ENCODE measurements at regions not wholly inside any gene's neighbourhood (a gene's known extent, or its start where the extent isn't known, plus 50 kb on each side); places are given as distances from the start of the nearest gene placed in this dataset.

DNA sequence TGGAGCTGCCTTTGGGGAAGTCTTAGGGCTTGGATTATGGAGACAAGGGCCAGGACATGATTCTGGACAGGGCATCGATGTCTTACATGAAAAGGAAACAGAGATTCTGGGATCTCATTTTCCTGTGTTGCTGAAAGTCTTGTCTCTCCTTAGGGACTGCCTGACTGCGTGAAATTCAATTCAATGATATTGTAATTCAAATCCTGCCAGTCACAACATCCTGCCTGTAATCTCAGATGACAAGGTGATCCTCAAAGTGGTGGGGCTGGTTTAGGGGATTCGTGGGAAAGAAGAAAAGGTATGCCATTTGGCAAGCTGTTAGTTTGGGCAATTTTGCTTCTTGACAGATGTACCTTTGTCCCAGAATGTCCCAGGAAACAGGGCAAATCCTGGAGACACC lies 129.1 kb downstream of the KBTBD8 start:
- Histone ChIP-seq H3K9ac (ENCODE audit: low read depth in 1 of 2, low read length in 2 of 2) (no peak overlapping the region), H3K4me1 (ENCODE audit: control insufficient read depth in 4 of 4, insufficient read depth in 4 of 4, low read length in 3 of 4) (no peaks in the 10 kb centered on the region), H3K36me3 (ENCODE audit: control insufficient read depth in 4 of 4, insufficient read depth in 3 of 4, low read depth in 1 of 4, low read length in 3 of 4) (no peaks in the 10 kb centered on the region), H3K4me3 (ENCODE audit: low read depth in 1 of 3, low read length in 3 of 3) (no peak overlapping the region), H3K27me3 (ENCODE audit: control insufficient read depth in 4 of 4, insufficient read depth in 4 of 4, low read length in 3 of 4) (no peaks in the 10 kb centered on the region), H3K27ac (ENCODE audit: low read depth in 1 of 2, low read length in 2 of 2) (no peak overlapping the region), H3K9me3 (ENCODE audit: control insufficient read depth in 4 of 4, low read length in 3 of 4) (peaks cover 0 to 6% (median 4%) of the 10 kb centered on the region in 4 donors)
- WGBS, result 66% methylated on average over 3 of the region's 3 CpGs
- TF ChIP-seq NR2F2 (IDR thresholded peaks at IDR 0.05) (no peak), FOXA1 (IDR thresholded peaks at IDR 0.05) (no peak), JUND (IDR thresholded peaks at IDR 0.05) (no peak), EGR1 (IDR thresholded peaks at IDR 0.05; ENCODE audit: low read depth in 2 of 2) (no peak), HNF4G (IDR thresholded peaks at IDR 0.05) (no peak), YY1 (IDR thresholded peaks at IDR 0.05) (no peak), GABPA (IDR thresholded peaks at IDR 0.05 in 1 of 2, conservative IDR thresholded peaks at IDR 0.05 in 1 of 2) (no peak), FOXA2 (IDR thresholded peaks at IDR 0.05) (no peak)
- TF ChIP-seq, protein P1, sequence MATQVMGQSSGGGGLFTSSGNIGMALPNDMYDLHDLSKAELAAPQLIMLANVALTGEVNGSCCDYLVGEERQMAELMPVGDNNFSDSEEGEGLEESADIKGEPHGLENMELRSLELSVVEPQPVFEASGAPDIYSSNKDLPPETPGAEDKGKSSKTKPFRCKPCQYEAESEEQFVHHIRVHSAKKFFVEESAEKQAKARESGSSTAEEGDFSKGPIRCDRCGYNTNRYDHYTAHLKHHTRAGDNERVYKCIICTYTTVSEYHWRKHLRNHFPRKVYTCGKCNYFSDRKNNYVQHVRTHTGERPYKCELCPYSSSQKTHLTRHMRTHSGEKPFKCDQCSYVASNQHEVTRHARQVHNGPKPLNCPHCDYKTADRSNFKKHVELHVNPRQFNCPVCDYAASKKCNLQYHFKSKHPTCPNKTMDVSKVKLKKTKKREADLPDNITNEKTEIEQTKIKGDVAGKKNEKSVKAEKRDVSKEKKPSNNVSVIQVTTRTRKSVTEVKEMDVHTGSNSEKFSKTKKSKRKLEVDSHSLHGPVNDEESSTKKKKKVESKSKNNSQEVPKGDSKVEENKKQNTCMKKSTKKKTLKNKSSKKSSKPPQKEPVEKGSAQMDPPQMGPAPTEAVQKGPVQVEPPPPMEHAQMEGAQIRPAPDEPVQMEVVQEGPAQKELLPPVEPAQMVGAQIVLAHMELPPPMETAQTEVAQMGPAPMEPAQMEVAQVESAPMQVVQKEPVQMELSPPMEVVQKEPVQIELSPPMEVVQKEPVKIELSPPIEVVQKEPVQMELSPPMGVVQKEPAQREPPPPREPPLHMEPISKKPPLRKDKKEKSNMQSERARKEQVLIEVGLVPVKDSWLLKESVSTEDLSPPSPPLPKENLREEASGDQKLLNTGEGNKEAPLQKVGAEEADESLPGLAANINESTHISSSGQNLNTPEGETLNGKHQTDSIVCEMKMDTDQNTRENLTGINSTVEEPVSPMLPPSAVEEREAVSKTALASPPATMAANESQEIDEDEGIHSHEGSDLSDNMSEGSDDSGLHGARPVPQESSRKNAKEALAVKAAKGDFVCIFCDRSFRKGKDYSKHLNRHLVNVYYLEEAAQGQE (IDR thresholded peaks at IDR 0.05), result no peak
- TF ChIP-seq, protein P2, sequence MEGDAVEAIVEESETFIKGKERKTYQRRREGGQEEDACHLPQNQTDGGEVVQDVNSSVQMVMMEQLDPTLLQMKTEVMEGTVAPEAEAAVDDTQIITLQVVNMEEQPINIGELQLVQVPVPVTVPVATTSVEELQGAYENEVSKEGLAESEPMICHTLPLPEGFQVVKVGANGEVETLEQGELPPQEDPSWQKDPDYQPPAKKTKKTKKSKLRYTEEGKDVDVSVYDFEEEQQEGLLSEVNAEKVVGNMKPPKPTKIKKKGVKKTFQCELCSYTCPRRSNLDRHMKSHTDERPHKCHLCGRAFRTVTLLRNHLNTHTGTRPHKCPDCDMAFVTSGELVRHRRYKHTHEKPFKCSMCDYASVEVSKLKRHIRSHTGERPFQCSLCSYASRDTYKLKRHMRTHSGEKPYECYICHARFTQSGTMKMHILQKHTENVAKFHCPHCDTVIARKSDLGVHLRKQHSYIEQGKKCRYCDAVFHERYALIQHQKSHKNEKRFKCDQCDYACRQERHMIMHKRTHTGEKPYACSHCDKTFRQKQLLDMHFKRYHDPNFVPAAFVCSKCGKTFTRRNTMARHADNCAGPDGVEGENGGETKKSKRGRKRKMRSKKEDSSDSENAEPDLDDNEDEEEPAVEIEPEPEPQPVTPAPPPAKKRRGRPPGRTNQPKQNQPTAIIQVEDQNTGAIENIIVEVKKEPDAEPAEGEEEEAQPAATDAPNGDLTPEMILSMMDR (IDR thresholded peaks at IDR 0.05; ENCODE audit: low read depth, low read length, missing input control), result no peak
- TF ChIP-seq, protein P3, sequence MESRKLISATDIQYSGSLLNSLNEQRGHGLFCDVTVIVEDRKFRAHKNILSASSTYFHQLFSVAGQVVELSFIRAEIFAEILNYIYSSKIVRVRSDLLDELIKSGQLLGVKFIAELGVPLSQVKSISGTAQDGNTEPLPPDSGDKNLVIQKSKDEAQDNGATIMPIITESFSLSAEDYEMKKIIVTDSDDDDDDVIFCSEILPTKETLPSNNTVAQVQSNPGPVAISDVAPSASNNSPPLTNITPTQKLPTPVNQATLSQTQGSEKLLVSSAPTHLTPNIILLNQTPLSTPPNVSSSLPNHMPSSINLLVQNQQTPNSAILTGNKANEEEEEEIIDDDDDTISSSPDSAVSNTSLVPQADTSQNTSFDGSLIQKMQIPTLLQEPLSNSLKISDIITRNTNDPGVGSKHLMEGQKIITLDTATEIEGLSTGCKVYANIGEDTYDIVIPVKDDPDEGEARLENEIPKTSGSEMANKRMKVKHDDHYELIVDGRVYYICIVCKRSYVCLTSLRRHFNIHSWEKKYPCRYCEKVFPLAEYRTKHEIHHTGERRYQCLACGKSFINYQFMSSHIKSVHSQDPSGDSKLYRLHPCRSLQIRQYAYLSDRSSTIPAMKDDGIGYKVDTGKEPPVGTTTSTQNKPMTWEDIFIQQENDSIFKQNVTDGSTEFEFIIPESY (IDR thresholded peaks at IDR 0.05), result no peak
- no peak for DNase-seq (ENCODE audit: low spot score)

DNA sequence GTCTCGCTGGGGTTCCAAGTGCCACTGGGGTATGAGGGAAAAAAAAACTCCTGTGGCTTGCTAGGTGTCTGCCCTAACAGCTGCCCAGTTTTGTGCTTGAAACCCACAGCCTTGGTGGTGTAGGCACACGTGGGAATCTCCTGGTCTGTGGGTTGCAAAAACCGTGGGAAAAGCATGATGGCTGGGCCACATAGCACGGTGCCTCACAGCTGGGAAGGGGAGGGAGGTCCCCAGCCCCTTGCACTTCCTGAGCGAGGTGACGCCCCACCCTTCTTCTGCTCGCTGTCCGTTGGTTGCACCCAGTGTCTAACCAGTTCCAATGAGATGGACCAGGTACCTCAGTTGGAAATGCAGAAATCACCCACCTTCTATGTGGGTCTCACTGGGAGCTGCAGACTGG lies 144.3 kb downstream of the KBTBD8 start:
- no peaks in the 10 kb centered on the region for H3K36me3 ChIP-seq (ENCODE audit: control insufficient read depth in 4 of 4, insufficient read depth in 3 of 4, low read depth in 1 of 4, low read length in 3 of 4)
- H3K4me1 ChIP-seq (ENCODE audit: control insufficient read depth in 4 of 4, insufficient read depth in 4 of 4, low read length in 3 of 4), result no peaks in the 10 kb centered on the region
- H3K9me3 ChIP-seq (ENCODE audit: control insufficient read depth in 4 of 4, low read length in 3 of 4), result peaks cover 0 to 2% (median 0%) of the 10 kb centered on the region in 4 donors
- H3K27me3 ChIP-seq (ENCODE audit: control insufficient read depth in 4 of 4, insufficient read depth in 4 of 4, low read length in 3 of 4), result no peaks in the 10 kb centered on the region
- no peak overlapping the region for H3K9ac ChIP-seq (ENCODE audit: low read depth in 1 of 2, low read length in 2 of 2)
- 79% methylated on average over 8 of the region's 8 CpGs for WGBS
- H3K27ac ChIP-seq (ENCODE audit: low read depth in 1 of 2, low read length in 2 of 2), result no peak overlapping the region
- TF ChIP-seq, protein P3 (IDR thresholded peaks at IDR 0.05), result no peak
- TF ChIP-seq, protein P1 (IDR thresholded peaks at IDR 0.05), result no peak
- TF ChIP-seq JUND (IDR thresholded peaks at IDR 0.05) (no peak), EGR1 (IDR thresholded peaks at IDR 0.05; ENCODE audit: low read depth in 2 of 2) (no peak), RAD21 (IDR thresholded peaks at IDR 0.05) (no peak)
- no peak for DNase-seq (ENCODE audit: low spot score)
- no peak overlapping the region for H3K4me3 ChIP-seq (ENCODE audit: low read depth in 1 of 3, low read length in 3 of 3)
